OCI-M2 (cell line): ENCODE measurements at regions not wholly inside any gene's neighbourhood (a gene's known extent, or its start where the extent isn't known, plus 50 kb on each side); places are given as distances from the start of the nearest gene placed in this dataset.

ENCODE experiments used
- DNase-seq: peaks from one replicate; lab custom pipeline; 2025; ENCODE audit not compliant: unreplicated experiment; lab: John Stamatoyannopoulos, UW

DNA sequence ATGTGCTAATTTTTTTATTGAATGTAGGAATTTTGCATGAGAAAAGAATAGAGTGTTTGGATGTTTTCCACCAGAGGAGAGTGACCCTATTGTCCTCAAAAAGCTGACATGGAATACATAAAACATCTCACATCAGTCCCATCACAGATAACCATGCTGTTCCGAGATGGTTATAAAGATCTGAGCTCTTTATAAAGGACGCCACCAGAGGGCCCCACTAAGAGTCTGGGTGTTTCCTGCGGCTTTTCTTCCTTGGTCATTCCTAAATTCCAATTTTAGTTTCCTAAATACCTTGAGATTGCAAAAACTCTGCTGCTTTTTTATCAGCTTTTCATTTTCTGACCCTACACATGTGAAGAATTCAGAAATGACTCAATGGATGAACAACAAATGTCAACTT, 504.5 kb upstream of the FRG1 start:
- DNase-seq = no peak

DNA sequence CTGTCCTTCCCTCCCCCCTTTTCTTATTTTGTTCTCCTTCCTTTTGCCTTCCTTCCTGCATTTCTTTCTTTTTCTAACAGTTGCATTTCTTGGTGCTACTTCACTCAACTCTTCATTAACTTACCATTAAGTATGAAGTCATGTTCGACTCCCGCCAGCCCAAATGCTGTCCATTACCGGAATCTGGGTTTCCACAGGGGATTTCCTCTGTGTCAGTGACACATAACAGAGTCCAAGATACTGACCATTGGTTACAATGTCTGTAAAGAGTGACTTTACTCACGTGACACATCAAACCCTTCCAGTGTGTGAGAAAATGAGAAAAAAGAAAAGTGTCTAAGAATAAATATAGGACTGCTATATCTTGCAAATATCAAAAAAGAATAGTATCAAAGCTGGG, 500.0 kb upstream of the FRG1 start:
- no peak for DNase-seq

GRCh38 chr4:189443341-189443740, 497.3 kb upstream of the FRG1 start:
- no peak for DNase-seq

GRCh38 chr4:189445613-189446012, 495.1 kb upstream of the FRG1 start:
- no peak for DNase-seq

DNA sequence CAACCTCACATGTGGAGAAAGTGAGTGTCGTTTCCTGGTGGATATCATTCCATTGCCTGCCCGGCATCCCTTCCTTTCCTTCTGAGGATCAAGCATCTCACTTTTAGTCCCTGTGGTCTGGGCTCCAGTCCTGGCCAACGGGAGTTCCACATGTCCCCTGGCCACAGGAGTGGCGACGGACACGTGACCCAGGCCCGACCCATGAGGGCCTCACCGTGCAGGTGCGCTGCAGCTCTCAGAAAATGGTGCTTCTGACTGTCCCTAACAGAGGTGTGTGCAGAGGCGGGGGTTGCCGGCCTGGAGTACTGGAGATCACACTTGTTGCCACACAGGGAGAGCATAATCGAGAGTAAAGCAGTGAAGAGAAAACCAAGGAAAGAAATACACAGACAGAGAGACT, 476.9 kb upstream of the FRG1 start:
- DNase-seq = no peak

DNA sequence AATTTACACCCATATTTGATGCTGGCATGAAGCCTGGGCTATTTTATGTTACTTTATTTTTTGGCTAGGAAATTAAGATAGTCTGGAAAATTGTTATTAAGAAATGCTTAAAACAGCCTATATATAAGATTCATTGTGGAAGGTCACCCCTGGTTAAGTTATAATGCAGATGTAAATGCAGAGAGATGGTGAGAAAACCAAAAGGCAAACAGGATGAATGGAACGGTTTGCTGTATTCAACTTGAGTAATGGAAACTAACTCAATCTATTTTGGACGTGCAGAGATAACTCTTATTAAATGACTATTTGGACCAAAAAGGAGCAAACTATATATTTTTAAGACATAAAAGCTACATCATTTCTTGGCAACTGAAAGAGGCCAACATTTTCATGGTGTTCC, 446.3 kb upstream of the FRG1 start:
- no peak for DNase-seq

DNA sequence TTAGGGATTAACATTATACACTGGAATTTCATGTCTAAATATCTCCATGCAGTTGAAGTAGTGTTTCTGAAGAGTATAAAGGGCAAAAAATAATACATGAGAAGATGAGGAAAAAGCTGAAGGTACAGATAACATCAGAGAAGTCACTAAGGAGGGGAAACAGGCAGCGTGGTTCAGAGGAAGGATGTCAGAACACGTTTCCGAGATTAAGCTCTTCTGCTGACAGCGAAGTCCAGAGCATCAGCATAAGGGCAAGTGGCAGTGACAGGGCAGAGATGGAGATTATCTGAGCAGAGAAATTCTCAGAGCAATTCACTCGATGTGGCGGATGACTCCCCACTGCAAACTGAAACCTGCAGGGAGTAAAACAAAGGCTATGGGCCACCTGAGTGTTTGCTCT, 443.2 kb upstream of the FRG1 start:
- DNase-seq = no peak

GRCh38 chr4:189497996-189498395, 442.7 kb upstream of the FRG1 start:
- DNase-seq = no peak

- DNase-seq = no peak
These were observed 442.2 kb upstream of the FRG1 start for GRCh38 chr4:189498457-189498856.

GRCh38 chr4:189499696-189500095, 441.0 kb upstream of the FRG1 start:
- DNase-seq = no peak

DNA sequence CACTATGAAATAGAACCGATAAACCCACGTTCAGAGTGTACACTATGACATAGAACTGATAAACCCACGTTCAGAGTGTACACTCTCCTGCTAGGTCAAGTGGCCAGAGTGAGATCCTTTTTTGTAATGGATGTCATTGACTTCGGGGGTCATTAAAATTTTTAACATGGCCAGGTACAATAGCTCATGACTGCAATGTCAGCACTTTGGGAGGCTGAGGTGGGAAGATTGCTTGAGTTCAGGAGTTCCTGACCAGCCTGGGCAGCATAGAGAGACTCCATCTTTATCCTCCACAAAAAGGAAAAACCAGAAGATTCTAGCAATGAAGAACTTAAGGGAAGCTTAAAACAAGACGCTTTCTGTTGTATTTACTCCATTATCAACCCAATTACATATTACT, 439.7 kb upstream of the FRG1 start:
- DNase-seq = no peak

- no peak for DNase-seq
These were observed 437.7 kb upstream of the FRG1 start for GRCh38 chr4:189502841-189503435.

- DNase-seq = no peak
These were observed 436.5 kb upstream of the FRG1 start for GRCh38 chr4:189504220-189504619.

DNA sequence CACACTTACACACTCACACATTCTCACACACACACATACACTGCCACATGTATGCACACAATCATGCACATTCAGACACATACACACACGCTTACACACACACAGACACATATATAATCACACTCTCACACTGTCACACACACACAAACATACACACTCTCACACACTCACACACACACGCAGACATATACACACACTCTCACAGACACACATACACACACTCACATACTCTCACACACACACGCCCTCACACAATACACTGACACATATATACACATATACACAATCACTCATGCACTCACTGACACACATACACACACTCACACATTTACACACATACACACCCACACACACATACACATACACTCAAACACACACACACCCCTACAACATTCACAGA, 435.3 kb upstream of the FRG1 start:
- no peak for DNase-seq

DNA sequence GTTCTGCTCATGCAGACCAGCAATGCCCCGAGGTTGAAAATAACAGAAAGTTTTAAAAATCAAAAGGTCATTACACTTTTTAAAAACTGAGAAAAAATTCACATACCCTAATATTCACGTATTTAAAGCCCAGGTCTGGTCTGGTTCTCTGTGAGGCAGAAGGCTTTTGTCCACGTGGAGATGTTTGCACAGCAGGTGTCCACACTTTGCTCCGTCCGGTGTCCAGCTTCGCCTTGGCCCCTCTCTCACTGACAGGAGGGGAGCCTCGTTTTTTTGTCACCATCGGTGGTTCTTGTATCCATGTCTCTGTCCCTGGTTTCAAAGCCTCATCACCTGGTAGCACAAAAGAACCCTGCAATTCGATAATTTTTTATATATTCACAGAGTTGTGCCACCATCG, 434.6 kb upstream of the FRG1 start:
- DNase-seq = no peak

- DNase-seq = no peak
These were observed 433.6 kb upstream of the FRG1 start for GRCh38 chr4:189507060-189507459.

DNA sequence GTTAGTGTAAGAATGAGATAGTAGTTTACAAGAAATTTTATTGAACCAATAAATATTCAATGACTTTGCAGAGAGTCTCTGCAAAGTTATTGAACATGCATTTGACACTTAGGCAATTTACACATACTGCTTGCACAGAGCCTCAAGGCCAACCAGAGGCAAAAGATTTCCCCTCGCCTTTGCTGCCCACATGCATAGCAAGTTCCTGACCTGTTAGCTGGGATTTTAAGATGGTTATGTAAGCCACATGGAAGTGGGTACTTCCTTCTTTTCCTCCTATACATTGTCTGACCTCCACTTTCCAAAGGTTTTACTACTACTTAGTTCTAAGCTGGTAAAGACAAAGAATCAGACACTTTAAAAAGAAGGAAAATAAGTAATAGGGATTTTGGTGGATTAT, 430.1 kb upstream of the FRG1 start:
- DNase-seq = no peak

- DNase-seq = no peak
These were observed 429.1 kb upstream of the FRG1 start for GRCh38 chr4:189511581-189511980.

DNA sequence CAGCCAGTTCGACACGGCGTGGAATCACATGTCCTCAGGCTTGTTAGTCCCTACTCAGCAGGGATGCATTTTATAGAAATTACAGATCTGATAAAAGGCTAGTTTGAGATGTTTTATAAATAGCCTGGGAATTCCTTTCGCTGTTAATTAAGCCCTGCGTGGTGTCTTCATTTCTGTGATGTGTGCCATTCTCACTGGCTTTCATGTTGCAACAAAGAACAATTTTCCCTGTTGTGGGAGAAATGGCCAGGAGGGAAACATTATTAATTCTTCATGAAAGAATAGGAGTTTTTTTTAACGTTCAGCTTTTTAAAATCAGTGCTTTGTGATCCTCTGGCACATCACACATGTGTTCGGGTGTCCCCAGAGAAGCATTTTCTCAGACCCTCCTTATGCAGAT, 427.3 kb upstream of the FRG1 start:
- DNase-seq = no peak

DNA sequence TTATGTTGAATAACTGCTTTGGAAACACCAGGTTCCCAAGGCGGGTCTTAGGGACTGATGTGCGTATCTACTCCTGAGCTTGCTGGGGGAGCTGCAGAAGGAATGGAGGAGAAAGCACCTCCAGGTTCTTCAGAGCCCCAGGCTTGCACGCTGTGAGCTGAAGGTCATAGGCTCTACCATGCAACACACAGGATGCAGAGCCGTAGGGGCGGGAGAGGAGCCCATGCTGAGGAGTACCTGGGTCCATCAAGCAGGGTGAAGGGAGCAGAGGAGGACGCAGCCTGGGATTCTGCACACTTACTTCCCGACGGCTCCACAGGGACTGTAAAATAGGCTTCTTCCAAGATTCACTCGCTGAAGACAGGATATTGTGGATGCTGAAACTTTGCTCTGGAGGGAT, 426.5 kb upstream of the FRG1 start:
- no peak for DNase-seq

- DNase-seq = no peak
These were observed 423.8 kb upstream of the FRG1 start for GRCh38 chr4:189516902-189517301.

GRCh38 chr4:189519186-189519585, 421.5 kb upstream of the FRG1 start:
- DNase-seq = no peak

DNA sequence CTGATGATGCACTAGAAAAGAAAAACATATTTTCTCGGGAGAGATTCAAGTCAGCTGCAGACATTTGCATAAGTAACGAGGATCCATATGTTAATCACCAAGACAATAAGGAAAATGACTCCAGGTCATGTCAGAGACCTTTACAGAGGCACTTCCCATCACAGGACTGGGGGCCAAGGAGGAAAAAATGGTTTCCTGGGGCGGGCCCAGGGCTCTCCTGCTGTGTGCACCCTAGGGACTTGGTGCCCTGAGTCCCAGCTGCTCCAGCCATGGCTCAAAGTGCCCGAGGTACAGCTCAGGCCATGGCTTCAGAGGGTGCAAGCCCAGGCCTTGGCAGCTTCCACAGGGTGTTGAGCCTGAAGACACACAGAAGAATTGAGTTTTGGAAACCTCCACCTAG, 415.4 kb upstream of the FRG1 start:
- no peak for DNase-seq

DNA sequence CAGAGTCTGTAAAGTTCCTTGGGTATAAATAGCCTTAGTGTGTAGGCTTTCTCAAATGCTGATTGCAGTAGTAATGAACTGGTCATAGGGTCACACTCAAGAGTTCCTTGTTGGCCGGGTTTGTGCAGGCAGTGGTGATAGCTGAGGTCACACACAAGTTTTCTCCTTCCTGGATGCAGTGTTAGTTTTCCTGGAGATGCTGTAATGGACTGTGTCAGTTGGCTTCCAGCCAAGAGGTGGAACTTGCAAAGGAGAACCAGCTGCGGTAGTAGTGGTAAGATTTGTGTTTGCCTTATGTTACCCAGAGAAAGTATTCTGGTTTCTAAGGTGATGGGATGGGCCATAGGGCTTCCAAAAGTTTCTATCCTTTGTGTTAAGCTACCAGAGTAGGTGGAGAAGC, 409.8 kb upstream of the FRG1 start:
- no peak for DNase-seq
